DMS 273 treated with DMSO at 0.1 percent for 48 hours (cell line): ENCODE measurements at regions not wholly inside any gene's neighbourhood (a gene's known extent, or its start where the extent isn't known, plus 50 kb on each side); places are given as distances from the start of the nearest gene placed in this dataset.

Experiments used
- DNase-seq: peaks from one replicate; lab custom pipeline; 2025; lab: John Stamatoyannopoulos, UW

- DNase-seq = no peak
These were observed 1169.3 kb upstream of the DDX18 start for GRCh38 chr2:116645155-116645554.

GRCh38 chr2:116668691-116669090 lies 1145.8 kb upstream of the DDX18 start:
- no peak for DNase-seq

- DNase-seq = no peak
These were observed 1144.7 kb upstream of the DDX18 start for GRCh38 chr2:116669782-116670181.

GRCh38 chr2:116674188-116674587 lies 1140.3 kb upstream of the DDX18 start:
- DNase-seq = no peak

GRCh38 chr2:116676776-116677175 lies 1137.7 kb upstream of the DDX18 start:
- DNase-seq = no peak

- no peak for DNase-seq
These were observed 1134.1 kb upstream of the DDX18 start for GRCh38 chr2:116680256-116680936.

- DNase-seq = no peak
These were observed 1127.1 kb upstream of the DDX18 start for GRCh38 chr2:116687371-116687770.

GRCh38 chr2:116692988-116693387 lies 1121.5 kb upstream of the DDX18 start:
- DNase-seq = no peak

- no peak for DNase-seq
These were observed 1118.3 kb upstream of the DDX18 start for GRCh38 chr2:116696223-116696622.

GRCh38 chr2:116696903-116697302 lies 1117.6 kb upstream of the DDX18 start:
- DNase-seq = no peak

GRCh38 chr2:116706396-116706795 lies 1108.1 kb upstream of the DDX18 start:
- DNase-seq = no peak

- no peak for DNase-seq
These were observed 1098.5 kb upstream of the DDX18 start for GRCh38 chr2:116716038-116716437.

GRCh38 chr2:116716444-116716843 lies 1098.0 kb upstream of the DDX18 start:
- no peak for DNase-seq

GRCh38 chr2:116717832-116718231 lies 1096.7 kb upstream of the DDX18 start:
- no peak for DNase-seq

- DNase-seq = no peak
These were observed 1096.0 kb upstream of the DDX18 start for GRCh38 chr2:116718451-116718850.

GRCh38 chr2:116719836-116720235 lies 1094.7 kb upstream of the DDX18 start:
- DNase-seq = peak; percentile 47

GRCh38 chr2:116724550-116724949 lies 1089.9 kb upstream of the DDX18 start:
- DNase-seq = no peak

- DNase-seq = no peak
These were observed 1082.2 kb upstream of the DDX18 start for GRCh38 chr2:116732322-116732721.

- DNase-seq = no peak
These were observed 1080.8 kb upstream of the DDX18 start for GRCh38 chr2:116733699-116734098.

- no peak for DNase-seq
These were observed 1076.5 kb upstream of the DDX18 start for GRCh38 chr2:116737951-116738350.

- no peak for DNase-seq
These were observed 1067.4 kb upstream of the DDX18 start for GRCh38 chr2:116747103-116747502.

GRCh38 chr2:116749994-116750393 lies 1064.5 kb upstream of the DDX18 start:
- no peak for DNase-seq

GRCh38 chr2:116754381-116755101 lies 1060.0 kb upstream of the DDX18 start:
- no peak for DNase-seq

GRCh38 chr2:116761864-116762263 lies 1052.6 kb upstream of the DDX18 start:
- DNase-seq = no peak
